AG09309 (cell line): ENCODE measurements at regions not wholly inside any gene's neighbourhood (a gene's known extent, or its start where the extent isn't known, plus 50 kb on each side); places are given as distances from the start of the nearest gene placed in this dataset.

ENCODE experiments used
- DNase-seq: peaks from one replicate; pipeline ENCODE4 v3.0.0-alpha.2; 2010; ENCODE audit warnings: low read depth
- H3K4me3 ChIP-seq: 2 replicates; pipeline ENCODE4 v1.5.1; 2011; ENCODE audit warnings: mild to moderate bottlenecking, low read depth, low read length, moderate library complexity; ENCODE audit not compliant: control insufficient read depth
- TF ChIP-seq, protein P1 (sequence below): IDR thresholded peaks from 2 replicates; pipeline ENCODE4 v1.5.1; 2011; ENCODE audit warnings: mild to moderate bottlenecking, low read depth, low read length, inconsistent platforms; ENCODE audit not compliant: insufficient read depth, control insufficient read depth; ENCODE audit errors: missing control alignments

- TF ChIP-seq, protein P1, sequence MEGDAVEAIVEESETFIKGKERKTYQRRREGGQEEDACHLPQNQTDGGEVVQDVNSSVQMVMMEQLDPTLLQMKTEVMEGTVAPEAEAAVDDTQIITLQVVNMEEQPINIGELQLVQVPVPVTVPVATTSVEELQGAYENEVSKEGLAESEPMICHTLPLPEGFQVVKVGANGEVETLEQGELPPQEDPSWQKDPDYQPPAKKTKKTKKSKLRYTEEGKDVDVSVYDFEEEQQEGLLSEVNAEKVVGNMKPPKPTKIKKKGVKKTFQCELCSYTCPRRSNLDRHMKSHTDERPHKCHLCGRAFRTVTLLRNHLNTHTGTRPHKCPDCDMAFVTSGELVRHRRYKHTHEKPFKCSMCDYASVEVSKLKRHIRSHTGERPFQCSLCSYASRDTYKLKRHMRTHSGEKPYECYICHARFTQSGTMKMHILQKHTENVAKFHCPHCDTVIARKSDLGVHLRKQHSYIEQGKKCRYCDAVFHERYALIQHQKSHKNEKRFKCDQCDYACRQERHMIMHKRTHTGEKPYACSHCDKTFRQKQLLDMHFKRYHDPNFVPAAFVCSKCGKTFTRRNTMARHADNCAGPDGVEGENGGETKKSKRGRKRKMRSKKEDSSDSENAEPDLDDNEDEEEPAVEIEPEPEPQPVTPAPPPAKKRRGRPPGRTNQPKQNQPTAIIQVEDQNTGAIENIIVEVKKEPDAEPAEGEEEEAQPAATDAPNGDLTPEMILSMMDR: no peak
- H3K4me3 ChIP-seq: no peak overlapping the region
- no peak for DNase-seq
Measured at GRCh38 chr14:42469637-42470426, 863.2 kb downstream of the LRFN5 start.

GRCh38 chr14:42460673-42461072 is 854.0 kb downstream of the LRFN5 start:
- no peak for DNase-seq
- TF ChIP-seq, protein P1: no peak
- H3K4me3 ChIP-seq: no peak overlapping the region

- TF ChIP-seq, protein P1: no peak
- no peak overlapping the region for H3K4me3 ChIP-seq
- no peak for DNase-seq
Measured at GRCh38 chr14:42459171-42459685, 852.6 kb downstream of the LRFN5 start.

GRCh38 chr14:42441615-42442014 is 834.9 kb downstream of the LRFN5 start:
- no peak for DNase-seq

GRCh38 chr14:42437809-42438208 is 831.1 kb downstream of the LRFN5 start:
- TF ChIP-seq, protein P1: no peak
- no peak overlapping the region for H3K4me3 ChIP-seq
- no peak for DNase-seq

More at GRCh38 chr14:42441615-42442014, 834.9 kb downstream of the LRFN5 start:
- TF ChIP-seq, protein P1: no peak
- no peak overlapping the region for H3K4me3 ChIP-seq

GRCh38 chr14:42429401-42429800 is 822.7 kb downstream of the LRFN5 start:
- TF ChIP-seq, protein P1: no peak
- no peak for DNase-seq
- no peak overlapping the region for H3K4me3 ChIP-seq
